Large intestine (tissue), 3 donors: ENCODE measurements at regions not wholly inside any gene's neighbourhood (a gene's known extent, or its start where the extent isn't known, plus 50 kb on each side); places are given as distances from the start of the nearest gene placed in this dataset.

ENCODE experiments used
- DNase-seq, 2 donors: peaks; one replicate each; pipeline versions ENCODE4 v3.0.0 to v3.0.0-alpha.2; 2013
- H3K27ac ChIP-seq: one replicate; pipeline ENCODE4 v1.5.1; 2013; ENCODE audit warnings: low read length
- H3K27me3 ChIP-seq: 2 replicates; pipeline ENCODE4 v1.6.1; 2013; ENCODE audit warnings: low read length; ENCODE audit not compliant: control insufficient read depth, insufficient read depth
- H3K36me3 ChIP-seq: 2 replicates; pipeline ENCODE4 v1.6.1; 2013; ENCODE audit warnings: low read length; ENCODE audit not compliant: control insufficient read depth, insufficient read depth
- H3K4me1 ChIP-seq: one replicate; pipeline ENCODE4 v1.6.1; 2013; ENCODE audit warnings: low read length; ENCODE audit not compliant: control insufficient read depth, insufficient read depth
- H3K4me3 ChIP-seq: one replicate; pipeline ENCODE4 v1.5.1; 2013; ENCODE audit warnings: low read length
- H3K9me3 ChIP-seq: one replicate; pipeline ENCODE4 v1.6.1; 2013; ENCODE audit warnings: mild to moderate bottlenecking, low read depth, low read length, moderate library complexity; ENCODE audit not compliant: control insufficient read depth
- WGBS: methylation state at CpG from one replicate; pipeline ENCODE4 v1.1.5; 2013; ENCODE audit warnings: low lambda C conversion rate; ENCODE audit not compliant: insufficient coverage; 5-methylcytosine and 5-hydroxymethylcytosine counted together

GRCh38 chr2:34991508-34992274 is 1363.9 kb upstream of the CRIM1 start:
- no peak for DNase-seq
- Histone ChIP-seq H3K36me3 (no peaks in the 10 kb centered on the region), H3K27me3 (no peaks in the 10 kb centered on the region), H3K4me3 (no peak overlapping the region), H3K9me3 (peaks cover 6% of the 10 kb centered on the region), H3K27ac (no peak overlapping the region), H3K4me1 (no peaks in the 10 kb centered on the region)
- no CpG with 5 or more reads among the region's 24 CpGs for WGBS

DNA sequence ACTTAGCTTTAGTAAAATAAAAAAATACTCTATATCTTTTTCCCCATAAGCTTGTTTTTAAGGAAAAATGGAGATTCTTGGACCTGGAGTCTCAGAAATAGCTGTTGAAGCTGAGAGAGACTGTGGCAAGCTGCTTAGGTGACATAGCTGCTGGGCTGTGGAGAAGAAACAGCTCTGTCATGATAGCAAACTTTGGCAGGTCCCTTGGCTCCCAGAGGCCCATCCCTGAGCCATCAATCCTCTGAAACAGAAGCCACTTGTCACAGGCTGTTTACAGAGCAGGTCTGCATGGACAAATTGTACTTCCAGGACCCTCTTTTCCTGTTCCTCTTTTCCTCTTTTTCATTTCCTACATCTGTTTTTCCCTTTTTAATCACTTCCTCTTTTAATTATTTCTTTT is 1370.1 kb upstream of the CRIM1 start:
- no peaks in the 10 kb centered on the region for H3K9me3 ChIP-seq
- H3K36me3 ChIP-seq = no peaks in the 10 kb centered on the region
- no peaks in the 10 kb centered on the region for H3K4me1 ChIP-seq
- no peak for DNase-seq
- H3K27me3 ChIP-seq = no peaks in the 10 kb centered on the region
- H3K4me3 ChIP-seq = no peak overlapping the region
- H3K27ac ChIP-seq = no peak overlapping the region

DNA sequence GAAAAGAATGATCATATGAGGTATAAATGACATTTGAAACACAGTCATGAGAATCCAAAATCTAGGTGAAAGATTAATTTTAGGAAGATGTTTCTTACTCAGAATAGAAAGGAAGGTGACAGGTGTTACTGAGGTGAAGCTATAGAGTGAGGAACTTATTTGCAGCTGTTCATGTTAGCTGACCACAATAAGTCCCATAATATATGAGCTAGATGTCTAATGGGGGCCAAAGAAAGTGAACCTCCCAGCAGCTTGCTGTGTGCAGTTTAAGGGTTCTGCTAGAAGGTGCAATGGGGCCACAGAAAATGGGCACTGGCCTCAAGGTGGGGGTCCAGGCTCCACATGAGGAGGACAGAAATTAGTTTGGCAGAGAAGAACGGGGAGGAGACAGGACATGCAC is 1374.9 kb upstream of the CRIM1 start:
- no peaks in the 10 kb centered on the region for H3K9me3 ChIP-seq
- H3K4me3 ChIP-seq = no peak overlapping the region
- no peaks in the 10 kb centered on the region for H3K27me3 ChIP-seq
- H3K36me3 ChIP-seq = no peaks in the 10 kb centered on the region
- no peak for DNase-seq
- no peak overlapping the region for H3K27ac ChIP-seq
- no peaks in the 10 kb centered on the region for H3K4me1 ChIP-seq
- WGBS = no CpG with 5 or more reads among the region's 1 CpG

DNA sequence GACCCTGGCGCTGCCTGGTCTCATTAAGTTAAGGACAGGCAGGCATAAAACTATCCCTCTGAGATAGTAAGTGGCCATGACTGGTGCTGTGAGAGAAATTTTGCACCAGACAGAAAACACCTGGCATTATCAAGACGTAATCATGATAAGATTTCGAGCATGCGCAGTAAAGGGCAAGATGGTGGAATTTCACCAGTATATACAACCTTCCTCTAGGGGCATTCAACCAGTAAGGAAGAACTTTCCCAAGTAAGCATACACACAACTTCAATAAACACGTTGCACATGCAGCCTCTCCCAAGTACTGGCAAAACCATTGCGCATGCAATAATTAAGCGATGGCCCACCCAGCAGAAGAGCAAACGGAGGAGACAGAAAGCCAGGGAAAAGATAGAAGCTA is 1376.4 kb upstream of the CRIM1 start:
- Histone ChIP-seq H3K27me3 (no peaks in the 10 kb centered on the region), H3K27ac (no peak overlapping the region), H3K9me3 (no peaks in the 10 kb centered on the region), H3K4me1 (no peaks in the 10 kb centered on the region), H3K36me3 (no peaks in the 10 kb centered on the region), H3K4me3 (no peak overlapping the region)
- DNase-seq = no peak
- WGBS = no CpG with 5 or more reads among the region's 8 CpGs

GRCh38 chr2:34961822-34962221 is 1362.7 kb upstream of the FAM98A start:
- H3K27ac ChIP-seq = no peak overlapping the region
- no peaks in the 10 kb centered on the region for H3K9me3 ChIP-seq
- H3K4me1 ChIP-seq = no peaks in the 10 kb centered on the region
- DNase-seq = no peak
- no peaks in the 10 kb centered on the region for H3K36me3 ChIP-seq
- no peaks in the 10 kb centered on the region for H3K27me3 ChIP-seq
- WGBS = 100% methylated on average over 3 of the region's 3 CpGs
- no peak overlapping the region for H3K4me3 ChIP-seq

DNA sequence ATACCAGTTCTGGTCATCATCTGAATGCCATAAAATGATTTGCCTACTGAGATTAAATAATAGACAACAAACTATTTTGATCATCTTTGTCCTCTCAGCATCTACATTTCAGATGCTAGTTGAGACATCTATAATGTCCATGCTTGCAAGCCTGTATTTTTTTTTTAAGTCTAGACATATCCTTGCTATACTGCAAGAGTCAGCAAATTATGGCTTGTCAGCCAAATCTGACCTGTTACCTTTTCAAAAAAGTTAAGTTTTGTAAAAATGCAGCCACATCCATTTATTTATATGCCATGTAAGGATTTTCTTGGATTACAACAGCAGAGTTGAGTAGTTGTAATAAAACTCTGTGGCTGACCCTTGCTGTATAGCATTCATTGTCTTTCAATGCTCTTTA is 1355.7 kb upstream of the FAM98A start:
- Histone ChIP-seq H3K36me3 (no peaks in the 10 kb centered on the region), H3K4me3 (no peak overlapping the region), H3K27me3 (no peaks in the 10 kb centered on the region), H3K9me3 (no peaks in the 10 kb centered on the region), H3K4me1 (no peaks in the 10 kb centered on the region), H3K27ac (no peak overlapping the region)
- DNase-seq = no peak

GRCh38 chr2:34950797-34951196 is 1351.7 kb upstream of the FAM98A start:
- WGBS = 89% methylated on average over 3 of the region's 6 CpGs

GRCh38 chr2:34949316-34949715 is 1350.2 kb upstream of the FAM98A start:
- no peak overlapping the region for H3K27ac ChIP-seq
- H3K4me1 ChIP-seq = no peaks in the 10 kb centered on the region
- no peaks in the 10 kb centered on the region for H3K9me3 ChIP-seq
- no peak overlapping the region for H3K4me3 ChIP-seq
- no peaks in the 10 kb centered on the region for H3K36me3 ChIP-seq
- no CpG with 5 or more reads among the region's 1 CpG for WGBS
- no peak for DNase-seq
- H3K27me3 ChIP-seq = no peaks in the 10 kb centered on the region

More at GRCh38 chr2:34950797-34951196, 1351.7 kb upstream of the FAM98A start:
- no peak for DNase-seq
- no peaks in the 10 kb centered on the region for H3K36me3 ChIP-seq
- H3K27me3 ChIP-seq = no peaks in the 10 kb centered on the region
- no peaks in the 10 kb centered on the region for H3K9me3 ChIP-seq
- H3K27ac ChIP-seq = no peak overlapping the region
- no peak overlapping the region for H3K4me3 ChIP-seq
- no peaks in the 10 kb centered on the region for H3K4me1 ChIP-seq

- DNase-seq = no peak
- no peaks in the 10 kb centered on the region for H3K4me1 ChIP-seq
- no peaks in the 10 kb centered on the region for H3K36me3 ChIP-seq
- H3K27ac ChIP-seq = no peak overlapping the region
- peaks cover 2% of the 10 kb centered on the region for H3K9me3 ChIP-seq
- WGBS = no CpG with 5 or more reads among the region's 7 CpGs
- no peaks in the 10 kb centered on the region for H3K27me3 ChIP-seq
- H3K4me3 ChIP-seq = no peak overlapping the region
Measured at GRCh38 chr2:34936089-34936488, 1337.0 kb upstream of the FAM98A start.

DNA sequence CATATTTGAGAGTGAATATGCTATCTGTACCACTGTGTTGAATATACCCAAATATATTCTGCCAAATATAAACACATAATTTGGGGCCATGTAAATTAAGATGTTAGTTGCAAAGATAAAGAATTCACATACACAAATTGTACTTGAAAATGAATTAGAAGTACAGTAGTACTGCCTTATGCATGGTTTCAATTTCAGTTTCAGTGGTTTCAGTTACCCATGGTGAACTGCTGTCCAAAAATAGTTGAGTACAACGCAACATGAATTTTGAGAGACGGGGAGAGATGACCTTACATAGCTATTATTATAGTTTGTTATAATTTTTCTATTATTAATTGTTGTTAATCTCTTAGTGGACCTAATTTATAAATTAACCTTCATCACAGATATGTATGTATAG is 1313.0 kb upstream of the FAM98A start:
- Histone ChIP-seq H3K27ac (no peak overlapping the region), H3K4me1 (no peaks in the 10 kb centered on the region), H3K9me3 (no peaks in the 10 kb centered on the region), H3K4me3 (no peak overlapping the region), H3K27me3 (no peaks in the 10 kb centered on the region), H3K36me3 (no peaks in the 10 kb centered on the region)
- WGBS = 100% methylated on average over 2 of the region's 2 CpGs
- DNase-seq = no peak

DNA sequence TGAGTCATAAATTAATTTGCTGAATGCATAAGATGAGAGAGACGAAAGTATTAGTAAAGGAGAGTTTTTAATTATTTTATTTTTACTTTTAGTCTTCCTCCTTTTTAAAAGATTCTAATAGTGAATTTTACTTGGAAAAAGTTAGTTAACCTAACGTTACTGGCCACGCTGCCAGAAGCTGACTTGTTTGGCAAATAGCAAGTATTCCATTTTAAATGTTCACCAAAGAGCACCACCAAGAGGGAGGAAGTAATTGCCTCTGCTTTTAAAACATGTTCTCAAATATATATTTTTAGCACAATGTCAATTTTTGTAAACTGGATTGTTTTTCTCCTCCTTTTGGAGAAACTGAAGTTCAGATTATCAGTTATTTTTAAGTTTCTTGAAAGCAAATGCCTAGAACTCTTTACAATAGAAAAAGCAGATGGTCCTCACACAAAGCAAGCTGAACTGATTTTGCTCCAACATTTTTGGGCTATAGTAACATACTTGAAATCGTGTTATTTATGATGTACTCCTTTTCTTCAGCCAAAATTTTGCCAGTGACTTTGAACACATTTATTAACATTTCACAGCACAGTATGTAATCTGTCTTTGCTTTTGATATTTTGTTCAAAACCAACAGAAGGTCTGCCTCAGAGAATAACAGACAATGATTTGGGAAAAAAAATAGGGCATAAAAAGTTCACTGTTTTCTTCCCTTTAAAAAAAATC is 1311.0 kb upstream of the FAM98A start:
- H3K27ac ChIP-seq = no peak overlapping the region
- no peak overlapping the region for H3K4me3 ChIP-seq
- DNase-seq = no peak
- H3K27me3 ChIP-seq = no peaks in the 10 kb centered on the region
- no peaks in the 10 kb centered on the region for H3K9me3 ChIP-seq
- WGBS = 100% methylated on average over 1 of the region's 4 CpGs
- H3K4me1 ChIP-seq = no peaks in the 10 kb centered on the region
- H3K36me3 ChIP-seq = no peaks in the 10 kb centered on the region
